GM19328 (cell line): ENCODE measurements at regions not wholly inside any gene's neighbourhood (a gene's known extent, or its start where the extent isn't known, plus 50 kb on each side); places are given as distances from the start of the nearest gene placed in this dataset.

Source experiments
- ATAC-seq: cut with Tn5 transposase; IDR thresholded peaks from one replicate; pipeline ENCODE4 v1.9.1; 2021; ENCODE audit warnings: mild to moderate bottlenecking, moderate library complexity; ENCODE audit not compliant: unreplicated experiment

GRCh38 chr1:170310014-170310405, 164.3 kb downstream of the NTMT2 start:
- no peak for ATAC-seq

- no peak for ATAC-seq
These were observed 165.2 kb downstream of the NTMT2 start for GRCh38 chr1:170310951-170311350.

- ATAC-seq, result no peak
These were observed 167.5 kb downstream of the NTMT2 start for GRCh38 chr1:170313306-170313705.

GRCh38 chr1:170316270-170316669, 170.5 kb downstream of the NTMT2 start:
- no peak for ATAC-seq

- ATAC-seq, result no peak
These were observed 172.4 kb downstream of the NTMT2 start for GRCh38 chr1:170318141-170318540.

- ATAC-seq, result no peak
These were observed 173.0 kb downstream of the NTMT2 start for GRCh38 chr1:170318736-170319135.

GRCh38 chr1:170321113-170321512, 175.4 kb downstream of the NTMT2 start:
- no peak for ATAC-seq

GRCh38 chr1:170326186-170326585, 180.4 kb downstream of the NTMT2 start:
- no peak for ATAC-seq

- ATAC-seq, result no peak
These were observed 187.0 kb downstream of the NTMT2 start for GRCh38 chr1:170332801-170333200.

GRCh38 chr1:170337413-170337994, 191.7 kb downstream of the NTMT2 start:
- ATAC-seq, result no peak

- no peak for ATAC-seq
These were observed 192.4 kb upstream of the GORAB start for GRCh38 chr1:170339534-170339933.

- no peak for ATAC-seq
These were observed 191.7 kb upstream of the GORAB start for GRCh38 chr1:170340308-170340707.

- no peak for ATAC-seq
These were observed 180.5 kb upstream of the GORAB start for GRCh38 chr1:170351366-170351946.

- no peak for ATAC-seq
These were observed 177.7 kb upstream of the GORAB start for GRCh38 chr1:170354246-170354645.

- ATAC-seq, result no peak
These were observed 177.3 kb upstream of the GORAB start for GRCh38 chr1:170354690-170355089.

GRCh38 chr1:170355267-170355801, 176.6 kb upstream of the GORAB start:
- no peak for ATAC-seq

GRCh38 chr1:170356585-170356984, 175.4 kb upstream of the GORAB start:
- no peak for ATAC-seq

GRCh38 chr1:170357750-170358149, 174.2 kb upstream of the GORAB start:
- ATAC-seq, result no peak

GRCh38 chr1:170360601-170361000, 171.4 kb upstream of the GORAB start:
- ATAC-seq, result no peak

GRCh38 chr1:170365331-170365730, 166.6 kb upstream of the GORAB start:
- ATAC-seq, result no peak

- ATAC-seq, result no peak
These were observed 165.0 kb upstream of the GORAB start for GRCh38 chr1:170366980-170367379.

- no peak for ATAC-seq
These were observed 164.4 kb upstream of the GORAB start for GRCh38 chr1:170367615-170368014.

- ATAC-seq, result no peak
These were observed 163.0 kb upstream of the GORAB start for GRCh38 chr1:170369000-170369399.
